ES-I3 (cell line): ENCODE measurements at regions not wholly inside any gene's neighbourhood (a gene's known extent, or its start where the extent isn't known, plus 50 kb on each side); places are given as distances from the start of the nearest gene placed in this dataset.

Experiments
- H3K36me3 ChIP-seq: 2 replicates; pipeline ENCODE4 v1.6.1; 2013; ENCODE audit warnings: mild to moderate bottlenecking, low read length, control low read depth, moderate library complexity; ENCODE audit not compliant: insufficient read depth
- H3K4me1 ChIP-seq: 2 replicates; pipeline ENCODE4 v1.6.1; 2013; ENCODE audit warnings: mild to moderate bottlenecking, control low read depth, low read length; ENCODE audit not compliant: insufficient read depth
- H3K9ac ChIP-seq: 2 replicates; pipeline ENCODE4 v1.6.1; 2013; ENCODE audit warnings: low read depth, mild to moderate bottlenecking, low read length, moderate library complexity
- H3K9me3 ChIP-seq: 2 replicates; pipeline ENCODE4 v1.6.1; 2013; ENCODE audit warnings: mild to moderate bottlenecking, low read length, moderate library complexity; ENCODE audit not compliant: control insufficient read depth, insufficient read depth

DNA sequence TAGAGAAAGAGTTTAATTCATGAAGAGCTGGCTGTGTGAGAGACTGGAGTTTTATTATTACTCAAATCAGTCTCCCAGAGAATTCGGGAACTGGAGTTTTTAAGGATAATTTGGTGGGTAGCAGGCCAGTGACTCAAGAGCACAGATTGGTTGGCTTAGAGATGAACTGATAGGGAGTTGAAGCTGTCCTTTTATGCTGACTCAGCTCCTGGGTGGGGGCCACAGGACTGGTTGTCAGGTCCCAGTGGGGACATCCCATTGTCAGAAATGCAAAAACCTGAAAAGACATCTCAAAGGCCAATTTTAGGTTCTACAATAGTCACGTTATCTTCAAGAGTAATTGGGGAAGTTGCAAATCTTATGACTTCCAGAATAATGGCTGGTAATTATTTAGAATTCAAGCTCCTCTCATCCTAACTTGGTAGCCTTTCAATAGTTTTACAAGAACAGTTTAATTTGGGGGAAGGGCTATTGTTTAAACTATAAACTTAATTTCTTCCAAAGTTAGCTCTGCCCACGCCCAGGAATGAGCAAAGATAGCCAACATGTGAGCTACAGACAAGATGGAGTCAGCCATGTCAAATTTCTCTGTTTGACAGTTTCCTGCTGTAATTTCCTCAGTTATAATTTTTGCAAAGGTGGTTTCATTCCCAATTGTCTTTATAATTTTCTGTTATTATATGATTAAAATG, 149.4 kb upstream of the SLC39A10 start:
- Histone ChIP-seq H3K36me3 (no peaks in the 10 kb centered on the region), H3K4me1 (no peaks in the 10 kb centered on the region), H3K9ac (no peak overlapping the region), H3K9me3 (no peaks in the 10 kb centered on the region)

- H3K9me3 ChIP-seq: no peaks in the 10 kb centered on the region
- H3K4me1 ChIP-seq: no peaks in the 10 kb centered on the region
- no peak overlapping the region for H3K9ac ChIP-seq
- no peaks in the 10 kb centered on the region for H3K36me3 ChIP-seq
Measured at GRCh38 chr2:195505701-195506100, 151.3 kb upstream of the SLC39A10 start.

- Histone ChIP-seq H3K36me3 (no peaks in the 10 kb centered on the region), H3K4me1 (no peaks in the 10 kb centered on the region), H3K9ac (no peak overlapping the region), H3K9me3 (no peaks in the 10 kb centered on the region)
Measured at GRCh38 chr2:195503208-195503607, 153.8 kb upstream of the SLC39A10 start.

DNA sequence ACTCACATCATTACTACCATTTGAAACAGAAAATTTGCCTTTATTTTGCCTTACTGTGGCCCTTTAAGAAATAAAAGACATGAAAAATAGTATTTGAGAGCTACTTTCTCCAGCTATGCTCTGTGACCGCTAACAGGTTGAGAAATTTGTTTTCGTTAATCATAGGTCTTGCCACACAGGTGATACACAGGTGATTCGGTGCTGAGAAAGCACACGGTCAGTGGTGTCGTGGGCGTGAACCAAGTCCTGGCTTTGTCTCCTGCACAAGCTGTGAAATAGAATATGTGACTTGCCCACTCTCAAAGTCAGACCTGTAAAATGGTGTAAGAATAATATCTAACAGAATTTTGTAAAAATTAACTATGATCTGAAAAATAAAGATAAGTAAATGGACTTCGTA, 155.3 kb upstream of the SLC39A10 start:
- no peaks in the 10 kb centered on the region for H3K36me3 ChIP-seq
- no peaks in the 10 kb centered on the region for H3K4me1 ChIP-seq
- no peak overlapping the region for H3K9ac ChIP-seq
- H3K9me3 ChIP-seq: no peaks in the 10 kb centered on the region

GRCh38 chr2:195500879-195501278, 156.1 kb upstream of the SLC39A10 start:
- no peaks in the 10 kb centered on the region for H3K9me3 ChIP-seq
- H3K9ac ChIP-seq: no peak overlapping the region
- no peaks in the 10 kb centered on the region for H3K36me3 ChIP-seq
- H3K4me1 ChIP-seq: no peaks in the 10 kb centered on the region

- Histone ChIP-seq H3K9ac (no peak overlapping the region), H3K9me3 (no peaks in the 10 kb centered on the region), H3K4me1 (no peaks in the 10 kb centered on the region), H3K36me3 (no peaks in the 10 kb centered on the region)
Measured at GRCh38 chr2:195498839-195499490, 158.1 kb upstream of the SLC39A10 start.

DNA sequence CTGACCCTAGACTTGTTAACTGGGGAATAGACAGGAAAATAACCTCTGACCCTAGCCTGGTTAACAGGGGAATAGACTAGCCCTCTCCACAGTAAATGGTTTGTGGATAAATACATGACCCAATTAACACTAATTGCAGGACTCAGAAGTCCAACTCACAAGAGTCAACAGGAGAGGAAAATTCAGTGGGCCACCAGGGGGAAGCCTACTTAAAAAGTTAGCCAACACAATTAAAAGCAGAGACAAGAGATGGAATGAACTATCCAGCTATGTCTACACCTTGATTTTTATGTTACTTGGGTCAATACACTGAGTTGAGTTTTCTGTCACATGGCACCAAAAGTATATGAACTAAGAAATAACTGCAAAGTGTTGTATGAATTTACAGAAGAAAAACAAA, 158.8 kb upstream of the SLC39A10 start:
- Histone ChIP-seq H3K4me1 (no peaks in the 10 kb centered on the region), H3K9ac (no peak overlapping the region), H3K9me3 (no peaks in the 10 kb centered on the region), H3K36me3 (no peaks in the 10 kb centered on the region)

- Histone ChIP-seq H3K9ac (no peak overlapping the region), H3K4me1 (no peaks in the 10 kb centered on the region), H3K36me3 (no peaks in the 10 kb centered on the region), H3K9me3 (no peaks in the 10 kb centered on the region)
Measured at GRCh38 chr2:195496991-195497390, 160.0 kb upstream of the SLC39A10 start.

DNA sequence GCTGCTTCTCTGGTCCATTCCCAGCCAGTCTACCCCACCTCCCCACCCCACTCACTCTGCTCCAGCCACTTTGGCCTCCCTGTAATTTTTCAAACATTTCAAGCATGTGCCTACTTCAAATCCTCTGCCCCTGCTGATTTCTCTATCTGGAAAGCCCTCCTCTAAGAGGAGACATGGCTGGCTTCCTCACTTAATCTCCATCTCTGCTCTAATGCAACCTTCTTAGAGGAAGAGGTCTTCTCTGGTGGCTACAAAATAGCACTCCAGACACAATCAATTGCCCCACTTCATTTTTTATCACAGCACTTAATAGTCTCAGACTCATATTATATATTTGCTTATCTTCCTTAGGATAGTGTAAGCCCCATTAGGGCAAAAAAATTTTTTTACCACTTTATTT, 161.1 kb upstream of the SLC39A10 start:
- Histone ChIP-seq H3K9me3 (no peaks in the 10 kb centered on the region), H3K4me1 (peaks cover 3% of the 10 kb centered on the region; the same call in 1 of the 2 replicates), H3K9ac (no peak overlapping the region), H3K36me3 (no peaks in the 10 kb centered on the region)

DNA sequence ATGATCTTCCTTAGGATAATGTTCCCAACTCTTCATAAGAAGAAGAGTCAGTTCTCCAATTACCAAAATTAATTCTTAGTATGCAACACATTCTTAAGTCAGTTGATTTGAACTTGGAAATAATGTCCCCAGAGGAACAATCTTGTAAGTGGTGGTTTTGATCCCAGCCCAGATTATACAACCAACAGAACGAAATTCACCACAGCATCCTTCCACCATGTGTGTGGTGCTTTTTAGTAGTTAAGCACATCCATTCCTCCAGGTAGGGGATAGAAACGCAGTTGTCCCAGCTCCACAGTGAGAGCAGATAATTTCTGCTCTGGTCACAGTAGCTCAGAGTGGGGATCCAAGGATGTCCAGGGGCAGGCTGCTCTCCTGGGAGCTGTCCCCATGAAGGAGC, 161.7 kb upstream of the SLC39A10 start:
- Histone ChIP-seq H3K4me1 (peaks cover 3% of the 10 kb centered on the region; the same call in 1 of the 2 replicates), H3K36me3 (no peaks in the 10 kb centered on the region), H3K9me3 (no peaks in the 10 kb centered on the region), H3K9ac (no peak overlapping the region)

DNA sequence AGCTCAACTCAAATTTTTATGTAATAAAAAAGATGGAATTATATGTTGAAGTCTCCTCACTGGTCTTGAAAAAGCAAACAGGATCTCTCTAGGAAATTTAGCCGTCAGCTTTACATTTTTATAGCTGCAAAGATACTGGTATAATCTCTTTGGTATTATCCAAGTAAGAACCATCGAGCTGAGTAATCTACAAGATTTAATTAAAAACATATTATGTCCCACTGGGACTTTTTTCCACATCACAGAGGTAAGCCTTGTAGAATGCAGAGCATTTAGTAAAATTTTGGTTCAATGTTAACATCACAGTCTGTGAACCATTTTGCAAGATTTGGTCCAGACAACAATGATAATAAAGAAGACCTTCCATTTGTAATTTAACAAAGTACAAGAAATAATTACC, 162.6 kb upstream of the SLC39A10 start:
- Histone ChIP-seq H3K9me3 (no peaks in the 10 kb centered on the region), H3K4me1 (peaks cover 3% of the 10 kb centered on the region; the same call in 1 of the 2 replicates), H3K9ac (no peak overlapping the region), H3K36me3 (no peaks in the 10 kb centered on the region)

- Histone ChIP-seq H3K9ac (no peak overlapping the region), H3K36me3 (no peaks in the 10 kb centered on the region), H3K4me1 (peaks cover 3% of the 10 kb centered on the region; the same call in 1 of the 2 replicates), H3K9me3 (no peaks in the 10 kb centered on the region)
Measured at GRCh38 chr2:195493416-195493815, 163.6 kb upstream of the SLC39A10 start.

DNA sequence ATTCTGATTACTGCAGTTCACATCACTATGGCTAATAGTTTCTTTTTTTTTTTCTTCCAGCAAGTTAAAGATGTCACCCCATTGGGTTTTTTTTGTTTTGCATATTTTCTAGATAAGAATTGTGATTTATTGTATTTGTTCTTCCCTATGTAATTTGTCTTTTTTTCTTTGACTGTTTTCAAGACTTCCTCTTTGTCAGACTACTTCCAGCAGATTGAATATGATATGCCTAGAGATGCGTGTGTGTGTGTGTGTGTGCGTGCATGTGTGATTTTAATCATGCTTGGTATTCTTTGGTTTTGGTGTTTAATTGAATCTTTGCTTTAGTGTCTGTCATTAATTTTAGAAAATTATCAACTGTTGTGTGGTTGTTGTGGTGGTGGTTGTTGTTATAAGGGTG, 166.7 kb upstream of the SLC39A10 start:
- Histone ChIP-seq H3K4me1 (peaks cover 3% of the 10 kb centered on the region), H3K36me3 (no peaks in the 10 kb centered on the region), H3K9ac (no peak overlapping the region), H3K9me3 (no peaks in the 10 kb centered on the region)

DNA sequence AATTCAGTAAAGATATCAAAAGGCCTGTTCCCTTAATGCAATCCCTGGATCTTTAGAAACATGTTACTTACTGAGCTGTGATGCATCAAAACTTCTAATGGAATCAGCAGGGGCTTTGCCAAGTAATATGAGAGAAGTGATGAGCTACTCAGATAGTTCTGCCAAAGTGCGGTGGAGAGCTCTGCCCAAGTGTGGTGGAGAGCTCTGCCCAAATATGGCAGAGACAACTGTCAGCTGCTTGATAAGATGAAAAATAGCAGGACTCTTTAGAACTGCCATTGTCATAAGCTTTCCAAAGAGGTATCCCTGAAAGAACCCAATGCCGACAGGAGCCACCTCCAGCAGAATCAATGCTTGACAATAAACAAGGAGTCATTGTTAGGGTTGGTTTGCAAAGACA, 167.9 kb upstream of the SLC39A10 start:
- H3K9me3 ChIP-seq: no peaks in the 10 kb centered on the region
- no peak overlapping the region for H3K9ac ChIP-seq
- H3K36me3 ChIP-seq: no peaks in the 10 kb centered on the region
- H3K4me1 ChIP-seq: peaks cover 3% of the 10 kb centered on the region

DNA sequence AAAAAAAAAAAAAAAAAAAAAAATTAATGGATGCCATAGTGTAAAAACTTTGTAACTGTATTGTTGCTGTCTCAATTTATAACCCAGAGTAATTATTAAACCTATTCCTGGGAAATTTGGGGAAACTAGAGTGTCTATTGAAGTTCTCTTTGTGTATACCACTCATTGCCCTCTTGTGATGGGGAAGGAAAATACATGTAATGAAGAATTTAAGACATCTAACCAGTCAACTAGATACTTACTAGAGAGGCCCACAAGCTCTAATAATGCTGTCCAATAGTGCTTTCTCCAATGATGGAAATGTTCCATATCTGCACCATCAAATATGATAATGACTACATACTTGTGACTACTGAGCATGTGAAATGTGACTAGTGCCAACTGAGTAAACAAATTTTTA, 168.5 kb upstream of the SLC39A10 start:
- H3K9ac ChIP-seq: no peak overlapping the region
- no peaks in the 10 kb centered on the region for H3K36me3 ChIP-seq
- peaks cover 3% of the 10 kb centered on the region for H3K4me1 ChIP-seq
- H3K9me3 ChIP-seq: no peaks in the 10 kb centered on the region
